CD4-positive, alpha-beta T cell (primary cell): ENCODE measurements at regions not wholly inside any gene's neighbourhood (a gene's known extent, or its start where the extent isn't known, plus 50 kb on each side); places are given as distances from the start of the nearest gene placed in this dataset.

ENCODE experiments used
- ATAC-seq: fragments of 200-7000 bp; cut with Tn5 transposase; one replicate; pipeline ENCODE4 v1.10.0; 2022; ENCODE audit warnings: mild to moderate bottlenecking; ENCODE audit not compliant: poor library complexity
- CTCF ChIA-PET: fragments of 350-600 bp; sonication (Branson Sonifier 250); formaldehyde crosslinking; loops from one replicate; lab custom pipeline; 2021; ENCODE audit warnings: antibody characterized with exemption, inconsistent platforms; lab: Charles Lee
- POLR2A ChIA-PET: fragments of 350-600 bp; sonication (Branson Sonifier 250); formaldehyde crosslinking; loops from one replicate; lab custom pipeline; 2021; ENCODE audit warnings: antibody characterized with exemption, inconsistent platforms; lab: Charles Lee
- DNase-seq, 14 experiments: peaks; one replicate each; pipeline ENCODE4 v3.0.0-alpha.2; 2013 to 2020; ENCODE audit warnings: mixed read lengths in 2 of 14
- H3K27ac ChIP-seq, 2 donors: one replicate each; pipeline versions ENCODE4 v1.5.1 to v1.7.0; 2013; ENCODE audit warnings: low read length in 2 of 2, low read depth in 1 of 2, mild to moderate bottlenecking in 1 of 2
- H3K27me3 ChIP-seq, 2 experiments: 1 replicate in 1 of 2; 2 replicates in 1 of 2; pipeline versions ENCODE4 v1.6.1 to v1.7.0; 2013; ENCODE audit warnings: low read length in 2 of 2, control low read depth in 1 of 2, mild to moderate bottlenecking in 1 of 2, moderate library complexity in 1 of 2; ENCODE audit not compliant: insufficient read depth in 2 of 2, control insufficient read depth in 1 of 2
- H3K36me3 ChIP-seq: one replicate; pipeline ENCODE4 v1.6.1; 2013; ENCODE audit warnings: low read length, control low read depth; ENCODE audit not compliant: insufficient read depth
- H3K4me1 ChIP-seq: one replicate; pipeline ENCODE4 v1.6.1; 2013; ENCODE audit warnings: low read length, control low read depth; ENCODE audit not compliant: insufficient read depth
- H3K4me3 ChIP-seq: one replicate; pipeline ENCODE4 v1.5.1; 2013; ENCODE audit warnings: mild to moderate bottlenecking, low read length, moderate library complexity
- H3K9me3 ChIP-seq, 2 experiments: 1 replicate in 1 of 2; 2 replicates in 1 of 2; pipeline versions ENCODE4 v1.6.1 to v1.7.0; 2013; ENCODE audit warnings: low read length in 2 of 2, mild to moderate bottlenecking in 2 of 2, control low read depth in 1 of 2, moderate library complexity in 1 of 2; ENCODE audit not compliant: control insufficient read depth in 1 of 2, insufficient read depth in 1 of 2
- H3K27ac Mint-ChIP-seq: one replicate; pipeline ENCODE4 v1.8.0; 2020; ENCODE audit warnings: mixed read lengths
- H3K27me3 Mint-ChIP-seq: one replicate; pipeline ENCODE4 v1.8.0; 2021; ENCODE audit warnings: mixed read lengths
- H3K36me3 Mint-ChIP-seq: one replicate; pipeline ENCODE4 v1.8.0; 2021; ENCODE audit warnings: low read depth, mixed read lengths
- H3K4me1 Mint-ChIP-seq: one replicate; pipeline ENCODE4 v1.8.0; 2021; ENCODE audit warnings: low read depth, mixed read lengths
- H3K4me3 Mint-ChIP-seq: one replicate; pipeline ENCODE4 v1.8.0; 2020; ENCODE audit warnings: mild to moderate bottlenecking, mixed read lengths
- H3K9me3 Mint-ChIP-seq: one replicate; pipeline ENCODE4 v1.8.0; 2020; ENCODE audit warnings: mixed read lengths
- CTCF ChIP-seq: fragments of 200-600 bp; IDR thresholded peaks from one replicate; pipeline ENCODE4 v1.8.0; 2022; ENCODE audit warnings: antibody characterized with exemption, mild to moderate bottlenecking
- intact Hi-C, 2 experiments: fragments of 100-400 bp; cut with DNase I in 1 of 2; cut with micrococcal nuclease in 1 of 2; formaldehyde crosslinking; loops; one replicate each; pipeline versions ENCODE4 v1.15.1 to v1.9.0; 2023 to 2025; cut with DNase I, micrococcal nuclease

DNA sequence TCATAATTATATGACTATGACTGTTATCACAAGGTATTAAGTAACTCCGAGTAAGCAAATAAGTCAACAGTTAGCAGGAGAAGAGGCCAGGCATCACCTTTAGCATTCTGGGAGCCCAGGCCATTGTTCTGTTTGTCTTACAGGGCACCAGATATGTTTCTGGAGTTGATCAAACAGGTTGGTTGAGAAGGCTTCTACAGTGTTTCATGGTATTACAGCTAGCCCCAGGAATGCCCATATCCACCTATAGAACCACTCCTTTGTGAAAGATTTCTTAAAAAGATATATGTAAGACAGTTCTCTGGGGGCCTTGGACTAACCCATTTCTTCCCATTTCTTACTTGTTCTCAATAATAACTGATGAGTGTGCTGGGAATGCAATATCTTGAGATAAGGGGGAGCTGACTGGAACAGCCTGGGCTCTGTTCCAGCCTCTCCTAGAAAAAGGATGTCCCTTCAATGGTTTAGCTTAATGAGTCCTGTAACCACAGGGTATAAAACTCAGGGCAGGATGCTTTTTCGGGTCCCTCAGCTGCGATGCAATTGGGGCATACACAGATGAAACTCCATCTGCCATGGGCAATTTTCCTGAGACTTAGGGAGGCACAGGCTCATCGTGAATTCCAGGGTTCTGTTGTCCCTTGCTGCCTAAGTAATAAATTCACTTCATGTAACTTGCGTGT lies 286.4 kb downstream of the BAMBI start:
- Mint-ChIP-seq H3K36me3 (no peaks in the 10 kb centered on the region), H3K9me3 (no peaks in the 10 kb centered on the region), H3K27ac (no peak overlapping the region), H3K27me3 (no peaks in the 10 kb centered on the region), H3K4me3 (no peak overlapping the region), H3K4me1 (no peaks in the 10 kb centered on the region)
- TF ChIP-seq CTCF, result no peak
- intact Hi-C loops, result no loop called here
- no peak overlapping the region for H3K27ac ChIP-seq
- H3K4me3 ChIP-seq, result no peak overlapping the region
- no peak for ATAC-seq
- no peaks in the 10 kb centered on the region for H3K4me1 ChIP-seq
- no peaks in the 10 kb centered on the region for H3K36me3 ChIP-seq
- H3K9me3 ChIP-seq, result no peaks in the 10 kb centered on the region
- DNase-seq, result no peak
- no peaks in the 10 kb centered on the region for H3K27me3 ChIP-seq
- ChIA-PET POLR2A (no interaction called here), CTCF (no interaction called here)

- no peak for TF ChIP-seq CTCF
- H3K4me3 ChIP-seq, result no peak overlapping the region
- no peak overlapping the region for H3K27ac Mint-ChIP-seq
- ChIA-PET CTCF (no interaction called here), POLR2A (no interaction called here)
- no peaks in the 10 kb centered on the region for H3K36me3 Mint-ChIP-seq
- DNase-seq (no peak), ATAC-seq (no peak)
- no peaks in the 10 kb centered on the region for H3K27me3 ChIP-seq
- H3K4me3 Mint-ChIP-seq, result no peak overlapping the region
- intact Hi-C loops, result no loop called here
- no peaks in the 10 kb centered on the region for H3K4me1 ChIP-seq
- no peak overlapping the region for H3K27ac ChIP-seq
- no peaks in the 10 kb centered on the region for H3K9me3 Mint-ChIP-seq
- no peaks in the 10 kb centered on the region for H3K27me3 Mint-ChIP-seq
- H3K4me1 Mint-ChIP-seq, result no peaks in the 10 kb centered on the region
- H3K9me3 ChIP-seq, result no peaks in the 10 kb centered on the region
- no peaks in the 10 kb centered on the region for H3K36me3 ChIP-seq
Measured at GRCh38 chr10:28965937-28966336, 288.6 kb downstream of the BAMBI start.

- H3K9me3 Mint-ChIP-seq, result no peaks in the 10 kb centered on the region
- no peaks in the 10 kb centered on the region for H3K9me3 ChIP-seq
- ChIA-PET CTCF (no interaction called here), POLR2A (no interaction called here)
- no peak for DNase-seq
- no peak overlapping the region for H3K27ac ChIP-seq
- H3K36me3 Mint-ChIP-seq, result no peaks in the 10 kb centered on the region
- H3K27me3 Mint-ChIP-seq, result no peaks in the 10 kb centered on the region
- intact Hi-C loops, result no loop called here
- H3K27ac Mint-ChIP-seq, result no peak overlapping the region
- ATAC-seq, result no peak
- H3K4me1 ChIP-seq, result no peaks in the 10 kb centered on the region
- no peaks in the 10 kb centered on the region for H3K27me3 ChIP-seq
- no peak overlapping the region for H3K4me3 Mint-ChIP-seq
- no peaks in the 10 kb centered on the region for H3K4me1 Mint-ChIP-seq
- no peak overlapping the region for H3K4me3 ChIP-seq
- no peaks in the 10 kb centered on the region for H3K36me3 ChIP-seq
- TF ChIP-seq CTCF, result no peak
Measured at GRCh38 chr10:28967031-28967430, 289.7 kb downstream of the BAMBI start.
